GM21786 (cell line): ENCODE measurements at regions not wholly inside any gene's neighbourhood (a gene's known extent, or its start where the extent isn't known, plus 50 kb on each side); places are given as distances from the start of the nearest gene placed in this dataset.

Source experiments
- ATAC-seq: cut with Tn5 transposase; IDR thresholded peaks from one replicate; pipeline ENCODE4 v1.9.1; 2021; ENCODE audit not compliant: unreplicated experiment

- ATAC-seq, result no peak
Measured at GRCh38 chr7:46687203-46687602, 766.1 kb upstream of the IGFBP3 start.

- no peak for ATAC-seq
Measured at GRCh38 chr7:46685051-46685450, 764.0 kb upstream of the IGFBP3 start.

- ATAC-seq, result peak; percentile 53
Measured at GRCh38 chr7:46682836-46683624, 762.0 kb upstream of the IGFBP3 start.

- no peak for ATAC-seq
Measured at GRCh38 chr7:46681865-46682503, 760.9 kb upstream of the IGFBP3 start.

- ATAC-seq, result no peak
Measured at GRCh38 chr7:46680147-46680546, 759.1 kb upstream of the IGFBP3 start.

- no peak for ATAC-seq
Measured at GRCh38 chr7:46679671-46680070, 758.6 kb upstream of the IGFBP3 start.

GRCh38 chr7:46678421-46678820, 757.3 kb upstream of the IGFBP3 start:
- no peak for ATAC-seq

GRCh38 chr7:46675456-46675855, 754.4 kb upstream of the IGFBP3 start:
- ATAC-seq, result no peak

GRCh38 chr7:46672861-46673260, 751.8 kb upstream of the IGFBP3 start:
- ATAC-seq, result no peak

GRCh38 chr7:46671108-46671769, 750.2 kb upstream of the IGFBP3 start:
- no peak for ATAC-seq

- no peak for ATAC-seq
Measured at GRCh38 chr7:46669028-46669427, 748.0 kb upstream of the IGFBP3 start.

- ATAC-seq, result no peak
Measured at GRCh38 chr7:46664453-46664852, 743.4 kb upstream of the IGFBP3 start.

GRCh38 chr7:46663025-46663424, 742.0 kb upstream of the IGFBP3 start:
- ATAC-seq, result peak; percentile 81

GRCh38 chr7:46661431-46661830, 740.4 kb upstream of the IGFBP3 start:
- ATAC-seq, result no peak

GRCh38 chr7:46660402-46660980, 739.4 kb upstream of the IGFBP3 start:
- ATAC-seq, result no peak

GRCh38 chr7:46658281-46658680, 737.2 kb upstream of the IGFBP3 start:
- ATAC-seq, result no peak

- ATAC-seq, result no peak
Measured at GRCh38 chr7:46654546-46655443, 733.7 kb upstream of the IGFBP3 start.

- no peak for ATAC-seq
Measured at GRCh38 chr7:46653848-46654247, 732.8 kb upstream of the IGFBP3 start.

GRCh38 chr7:46652317-46652716, 731.2 kb upstream of the IGFBP3 start:
- ATAC-seq, result no peak

GRCh38 chr7:46651561-46652088, 730.6 kb upstream of the IGFBP3 start:
- ATAC-seq, result no peak
